Activated CD8-positive, alpha-beta memory T cell treated with anti-CD3 and anti-CD28 coated beads, Interleukin-2, amount 10 ng/mL, durations not matched to agents 7 days and 5 days (primary cell): ENCODE measurements at regions not wholly inside any gene's neighbourhood (a gene's known extent, or its start where the extent isn't known, plus 50 kb on each side); places are given as distances from the start of the nearest gene placed in this dataset.

ENCODE experiments used
- ATAC-seq: fragments of 150-1000 bp; cut with Tn5 transposase; one replicate; pipeline ENCODE4 v1.10.0; 2021; ENCODE audit warnings: moderate library complexity
- CTCF ChIA-PET: fragments of 350-600 bp; sonication (Branson Sonifier 250); formaldehyde crosslinking; loops from one replicate; lab custom pipeline; 2021; ENCODE audit warnings: antibody characterized with exemption; lab: Charles Lee
- DNase-seq: peaks from one replicate; pipeline ENCODE4 v3.0.0-alpha.2; 2020
- H3K27ac Mint-ChIP-seq: one replicate; pipeline ENCODE4 v1.8.0; 2021; ENCODE audit warnings: mild to moderate bottlenecking, mixed read lengths
- H3K27me3 Mint-ChIP-seq: one replicate; pipeline ENCODE4 v1.8.0; 2021; ENCODE audit warnings: mixed read lengths
- H3K36me3 Mint-ChIP-seq: one replicate; pipeline ENCODE4 v1.8.0; 2021; ENCODE audit warnings: mild to moderate bottlenecking, mixed read lengths
- H3K4me1 Mint-ChIP-seq: one replicate; pipeline ENCODE4 v1.8.0; 2021; ENCODE audit warnings: mixed read lengths
- H3K4me3 Mint-ChIP-seq: one replicate; pipeline ENCODE4 v1.8.0; 2021; ENCODE audit warnings: mild to moderate bottlenecking, moderate library complexity, mixed read lengths
- H3K9me3 Mint-ChIP-seq: one replicate; pipeline ENCODE4 v1.8.0; 2022; ENCODE audit warnings: low read depth, mixed read lengths

- ATAC-seq (no peak), DNase-seq (no peak)
- no peak overlapping the region for H3K27ac Mint-ChIP-seq
- no peaks in the 10 kb centered on the region for H3K9me3 Mint-ChIP-seq
- CTCF ChIA-PET: no interaction called here
- no peaks in the 10 kb centered on the region for H3K4me1 Mint-ChIP-seq
- H3K27me3 Mint-ChIP-seq: no peaks in the 10 kb centered on the region
- H3K4me3 Mint-ChIP-seq: no peak overlapping the region
- H3K36me3 Mint-ChIP-seq: no peaks in the 10 kb centered on the region
Observed at GRCh38 chr3:82236257-82236656, 474.8 kb upstream of the GBE1 start.

DNA sequence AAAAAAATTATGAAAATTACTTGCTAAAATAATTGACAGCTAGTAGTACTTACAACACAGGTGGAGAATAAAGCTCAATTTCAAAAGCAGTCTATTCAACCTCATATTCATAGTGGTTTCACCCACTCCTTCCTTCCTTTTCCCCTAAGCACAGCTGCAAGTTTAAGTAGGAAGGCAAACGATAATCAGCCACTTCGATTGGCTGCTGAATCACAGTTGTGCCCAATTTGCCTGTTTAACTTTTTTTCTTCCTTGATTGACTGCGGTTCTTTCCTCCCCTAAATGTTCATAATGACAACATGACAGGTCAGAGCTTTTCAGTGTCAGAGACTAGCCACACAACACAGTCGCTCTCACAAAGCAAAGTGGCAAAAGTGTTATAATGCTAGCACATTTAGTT lies 468.0 kb upstream of the GBE1 start:
- DNase-seq: no peak
- H3K4me3 Mint-ChIP-seq: no peak overlapping the region
- CTCF ChIA-PET: no interaction called here

DNA sequence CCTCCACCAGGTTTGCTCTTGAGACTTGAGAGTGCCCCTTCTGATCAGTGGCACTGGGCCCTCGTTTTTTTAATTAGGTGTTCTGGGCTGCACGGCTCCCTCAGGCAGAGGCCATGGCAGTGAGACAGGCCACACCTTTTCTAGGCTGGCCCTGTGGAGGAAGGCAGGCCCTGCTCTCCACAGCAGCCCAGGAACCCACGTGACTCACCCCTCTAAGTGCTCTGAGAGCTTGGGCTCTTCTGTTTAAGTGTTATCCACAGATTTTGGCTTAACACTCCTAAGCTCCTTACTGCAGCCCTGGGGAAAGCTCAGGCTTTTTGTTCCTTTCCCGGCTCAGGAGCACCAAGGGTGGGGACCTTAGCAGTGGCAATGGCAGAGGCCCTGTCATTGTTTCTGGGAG lies 463.2 kb upstream of the GBE1 start:
- CTCF ChIA-PET: no interaction called here
- no peak overlapping the region for H3K27ac Mint-ChIP-seq
- no peak overlapping the region for H3K4me3 Mint-ChIP-seq
- no peaks in the 10 kb centered on the region for H3K36me3 Mint-ChIP-seq
- DNase-seq (no peak), ATAC-seq (no peak)
- H3K9me3 Mint-ChIP-seq: no peaks in the 10 kb centered on the region
- no peaks in the 10 kb centered on the region for H3K4me1 Mint-ChIP-seq
- H3K27me3 Mint-ChIP-seq: no peaks in the 10 kb centered on the region

More for the DNA sequence above, 468.0 kb upstream of the GBE1 start:
- H3K9me3 Mint-ChIP-seq: no peaks in the 10 kb centered on the region
- H3K36me3 Mint-ChIP-seq: no peaks in the 10 kb centered on the region
- H3K4me1 Mint-ChIP-seq: no peaks in the 10 kb centered on the region
- no peak for ATAC-seq
- no peaks in the 10 kb centered on the region for H3K27me3 Mint-ChIP-seq
- no peak overlapping the region for H3K27ac Mint-ChIP-seq

DNA sequence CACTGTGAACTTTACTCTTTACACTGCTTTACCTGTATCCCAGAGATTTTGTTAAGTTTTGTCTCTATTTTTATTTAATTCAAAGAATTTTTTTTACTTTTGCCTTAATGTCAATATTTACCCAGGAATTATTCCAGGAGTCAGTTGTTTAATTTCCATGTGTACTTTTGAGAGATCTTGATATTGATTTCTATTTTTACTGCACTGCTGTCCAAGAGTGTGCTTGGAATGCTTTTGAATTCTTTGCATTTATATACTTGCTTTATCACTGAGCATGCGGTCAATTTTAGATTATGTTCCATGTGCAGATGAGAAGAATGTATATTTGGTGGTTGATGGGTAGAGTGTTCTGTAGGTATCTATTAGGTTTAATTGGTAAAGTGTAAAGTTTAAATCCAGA lies 461.0 kb upstream of the GBE1 start:
- CTCF ChIA-PET: no interaction called here
- ATAC-seq (no peak), DNase-seq (no peak)
- Mint-ChIP-seq H3K27ac (no peak overlapping the region), H3K4me1 (no peaks in the 10 kb centered on the region), H3K36me3 (no peaks in the 10 kb centered on the region), H3K4me3 (no peak overlapping the region), H3K27me3 (no peaks in the 10 kb centered on the region), H3K9me3 (no peaks in the 10 kb centered on the region)

DNA sequence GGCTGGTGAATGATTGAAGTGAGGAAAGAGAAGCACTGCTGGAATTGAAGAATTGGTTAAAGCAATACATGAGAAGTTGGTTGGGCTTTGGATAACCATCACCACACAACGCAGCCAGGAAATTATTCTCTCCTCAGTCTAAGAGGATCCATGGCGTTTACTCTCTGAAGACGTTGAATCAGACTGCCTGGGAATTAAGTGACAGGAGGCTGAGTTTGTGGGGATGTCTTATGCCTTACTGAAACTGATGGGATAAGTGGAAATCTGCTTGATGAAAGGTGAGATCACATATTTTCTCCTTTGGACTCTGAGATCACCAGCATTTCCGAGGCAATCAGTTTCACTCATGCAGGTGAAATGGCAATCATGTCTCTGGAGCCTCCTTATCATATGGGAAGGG lies 456.1 kb upstream of the GBE1 start:
- Mint-ChIP-seq H3K4me3 (no peak overlapping the region), H3K4me1 (no peaks in the 10 kb centered on the region), H3K9me3 (no peaks in the 10 kb centered on the region), H3K27me3 (no peaks in the 10 kb centered on the region), H3K27ac (no peak overlapping the region), H3K36me3 (no peaks in the 10 kb centered on the region)
- DNase-seq (no peak), ATAC-seq (no peak)
- CTCF ChIA-PET: no interaction called here

DNA sequence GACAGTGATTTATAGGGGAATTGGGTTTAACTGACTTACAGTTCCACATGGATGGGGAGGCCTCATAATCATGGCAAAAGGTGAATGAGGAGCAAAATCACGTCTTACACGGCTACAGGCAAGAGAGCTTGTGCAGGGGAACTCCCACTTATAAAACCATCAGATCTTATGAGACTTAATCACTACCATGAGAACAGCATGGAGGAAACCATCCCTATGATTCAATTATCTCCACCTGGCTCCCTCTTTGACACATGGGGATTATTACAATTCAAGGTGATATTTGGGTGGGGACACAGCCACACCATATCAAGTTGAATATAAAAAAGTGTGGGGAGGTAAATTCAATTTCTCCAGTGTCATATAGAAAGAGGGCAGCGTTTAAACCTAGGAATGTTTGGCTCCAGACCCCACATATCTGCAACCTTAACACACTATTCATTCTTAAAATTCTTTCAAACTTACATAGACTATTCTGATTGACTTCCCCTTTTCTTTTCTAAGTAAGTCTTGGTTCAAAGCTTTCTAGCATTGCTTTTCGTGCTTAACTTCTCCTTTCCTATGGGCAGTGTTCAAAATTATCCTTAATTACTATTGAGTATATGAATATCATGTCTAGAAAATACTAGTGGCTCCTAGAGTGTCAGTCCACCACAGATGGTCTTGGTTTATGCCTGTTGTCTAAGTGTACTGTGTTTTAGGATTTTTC lies 446.7 kb upstream of the GBE1 start:
- no peaks in the 10 kb centered on the region for H3K27me3 Mint-ChIP-seq
- CTCF ChIA-PET: no interaction called here
- ATAC-seq (no peak), DNase-seq (no peak)
- H3K4me3 Mint-ChIP-seq: no peak overlapping the region
- no peak overlapping the region for H3K27ac Mint-ChIP-seq
- no peaks in the 10 kb centered on the region for H3K9me3 Mint-ChIP-seq
- H3K36me3 Mint-ChIP-seq: no peaks in the 10 kb centered on the region
- H3K4me1 Mint-ChIP-seq: no peaks in the 10 kb centered on the region

DNA sequence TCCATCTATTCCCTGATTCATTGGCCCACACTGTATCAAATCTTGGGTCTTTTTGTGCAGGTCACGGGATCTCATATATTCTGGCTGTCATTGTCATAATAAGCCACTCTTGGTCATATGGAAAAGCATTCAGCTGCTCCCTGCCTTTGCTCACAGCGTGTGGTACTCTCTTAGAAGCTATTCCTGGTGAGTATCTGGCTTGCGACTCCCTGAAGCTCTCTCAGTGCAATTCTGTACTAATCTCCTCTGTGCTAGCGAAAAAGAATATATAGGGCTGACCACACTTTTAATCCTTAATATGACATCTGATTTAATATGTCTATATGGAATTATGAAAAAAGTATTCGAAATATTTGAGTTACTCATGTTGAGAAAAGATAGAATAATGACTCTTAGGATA lies 440.8 kb upstream of the GBE1 start:
- no peaks in the 10 kb centered on the region for H3K4me1 Mint-ChIP-seq
- ATAC-seq (no peak), DNase-seq (no peak)
- H3K4me3 Mint-ChIP-seq: no peak overlapping the region
- no peaks in the 10 kb centered on the region for H3K27me3 Mint-ChIP-seq
- H3K36me3 Mint-ChIP-seq: no peaks in the 10 kb centered on the region
- H3K9me3 Mint-ChIP-seq: no peaks in the 10 kb centered on the region
- CTCF ChIA-PET: no interaction called here
- H3K27ac Mint-ChIP-seq: no peak overlapping the region

DNA sequence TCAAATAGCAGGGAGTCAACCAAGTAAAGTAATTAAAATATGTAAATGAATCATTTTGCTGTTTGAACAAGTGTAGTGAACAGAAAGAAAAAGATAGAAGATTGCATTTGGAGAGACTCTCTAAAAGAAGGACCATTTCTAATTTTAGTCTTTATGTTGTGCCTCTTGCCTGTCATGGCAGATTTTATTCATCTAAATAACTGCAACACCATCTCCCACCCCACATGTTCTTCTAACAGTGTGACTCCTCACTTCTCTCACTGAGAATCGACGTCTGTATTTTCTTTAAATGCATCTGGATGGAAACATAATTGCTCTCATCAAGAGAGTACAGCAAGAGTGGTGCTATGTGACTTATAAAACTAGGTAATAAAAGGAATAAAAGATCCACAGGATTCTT lies 439.9 kb upstream of the GBE1 start:
- Mint-ChIP-seq H3K27ac (no peak overlapping the region), H3K36me3 (no peaks in the 10 kb centered on the region), H3K9me3 (peaks cover 1% of the 10 kb centered on the region), H3K4me1 (no peaks in the 10 kb centered on the region), H3K27me3 (no peaks in the 10 kb centered on the region), H3K4me3 (no peak overlapping the region)
- DNase-seq (no peak), ATAC-seq (no peak)
- CTCF ChIA-PET: no interaction called here

- Mint-ChIP-seq H3K27me3 (no peaks in the 10 kb centered on the region), H3K4me3 (no peak overlapping the region), H3K27ac (no peak overlapping the region), H3K36me3 (no peaks in the 10 kb centered on the region), H3K9me3 (peaks cover 3% of the 10 kb centered on the region), H3K4me1 (no peaks in the 10 kb centered on the region)
- CTCF ChIA-PET: no interaction called here
- no peak for DNase-seq
- no peak for ATAC-seq
Observed at GRCh38 chr3:82198009-82198408, 436.6 kb upstream of the GBE1 start.

GRCh38 chr3:82196645-82197044 lies 435.2 kb upstream of the GBE1 start:
- Mint-ChIP-seq H3K4me1 (no peaks in the 10 kb centered on the region), H3K4me3 (no peak overlapping the region), H3K27me3 (no peaks in the 10 kb centered on the region), H3K36me3 (no peaks in the 10 kb centered on the region), H3K27ac (no peak overlapping the region), H3K9me3 (peaks cover 5% of the 10 kb centered on the region)
- ATAC-seq (no peak), DNase-seq (no peak)
- CTCF ChIA-PET: no interaction called here

DNA sequence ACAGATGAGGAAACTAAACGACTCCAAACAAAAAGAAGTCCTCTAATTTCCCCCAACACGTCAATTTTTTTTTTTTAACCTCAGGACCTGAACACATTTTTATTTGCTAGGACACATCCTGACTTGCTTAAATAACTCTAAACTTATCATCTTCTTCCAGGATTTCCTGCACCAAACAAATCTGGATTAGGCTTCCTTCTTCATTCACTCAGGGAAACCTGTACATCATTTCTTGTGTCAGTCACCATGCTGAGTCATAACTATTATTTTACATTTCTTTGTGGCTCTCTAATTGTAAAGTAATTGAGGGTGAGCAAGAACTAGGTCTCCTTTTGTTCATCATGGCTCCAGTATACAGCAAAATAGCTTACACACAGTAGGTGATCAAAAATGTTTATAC lies 433.4 kb upstream of the GBE1 start:
- Mint-ChIP-seq H3K27ac (no peak overlapping the region), H3K4me3 (no peak overlapping the region), H3K27me3 (no peaks in the 10 kb centered on the region), H3K9me3 (peaks cover 5% of the 10 kb centered on the region), H3K4me1 (no peaks in the 10 kb centered on the region), H3K36me3 (no peaks in the 10 kb centered on the region)
- ATAC-seq: no peak
- CTCF ChIA-PET: no interaction called here
- no peak for DNase-seq

DNA sequence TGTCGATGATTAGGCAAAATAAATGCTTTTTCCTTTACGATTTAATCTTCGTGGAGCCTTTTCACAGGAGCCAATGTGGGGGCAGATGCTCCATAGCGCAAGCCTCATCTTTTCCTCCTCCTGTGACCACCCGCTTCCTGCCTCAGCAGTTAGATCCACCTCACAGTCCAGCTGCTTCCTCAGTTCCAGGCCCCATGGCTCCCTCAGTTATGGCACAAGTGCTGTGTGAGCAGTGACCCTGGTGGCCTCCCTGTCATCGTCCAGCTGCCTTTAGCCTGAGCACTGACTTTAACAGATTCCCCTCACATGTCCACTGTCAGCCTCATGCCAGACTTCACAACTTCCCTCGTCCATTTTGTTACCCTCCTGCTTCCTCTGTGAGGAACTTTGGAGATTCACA lies 424.6 kb upstream of the GBE1 start:
- H3K4me3 Mint-ChIP-seq: no peak overlapping the region
- CTCF ChIA-PET: no interaction called here

DNA sequence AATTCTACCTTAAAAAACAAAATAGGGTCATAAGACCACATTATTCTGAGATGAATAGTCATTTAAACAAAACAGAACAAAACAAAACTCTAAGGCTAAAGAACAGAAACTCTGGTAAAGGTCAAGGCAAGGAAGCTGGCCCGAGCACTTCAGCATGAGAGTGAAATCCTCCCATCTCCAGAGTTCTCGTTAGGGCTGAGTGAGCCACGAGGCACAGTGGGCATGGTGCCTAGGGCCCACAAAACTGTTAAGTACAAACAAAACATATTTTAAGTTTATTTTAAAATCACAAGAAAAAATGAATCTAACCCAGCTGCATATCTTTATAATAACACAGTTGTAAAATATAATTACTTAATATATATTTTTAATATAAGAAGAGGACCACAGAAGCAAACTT lies 417.8 kb upstream of the GBE1 start:
- DNase-seq (no peak), ATAC-seq (no peak)
- Mint-ChIP-seq H3K27me3 (no peaks in the 10 kb centered on the region), H3K4me3 (no peak overlapping the region), H3K4me1 (no peaks in the 10 kb centered on the region), H3K9me3 (no peaks in the 10 kb centered on the region), H3K36me3 (no peaks in the 10 kb centered on the region), H3K27ac (no peak overlapping the region)
- CTCF ChIA-PET: no interaction called here

More for the DNA sequence above, 424.6 kb upstream of the GBE1 start:
- DNase-seq (no peak), ATAC-seq (no peak)
- no peaks in the 10 kb centered on the region for H3K9me3 Mint-ChIP-seq
- no peak overlapping the region for H3K27ac Mint-ChIP-seq
- H3K4me1 Mint-ChIP-seq: no peaks in the 10 kb centered on the region
- H3K36me3 Mint-ChIP-seq: no peaks in the 10 kb centered on the region
- no peaks in the 10 kb centered on the region for H3K27me3 Mint-ChIP-seq

DNA sequence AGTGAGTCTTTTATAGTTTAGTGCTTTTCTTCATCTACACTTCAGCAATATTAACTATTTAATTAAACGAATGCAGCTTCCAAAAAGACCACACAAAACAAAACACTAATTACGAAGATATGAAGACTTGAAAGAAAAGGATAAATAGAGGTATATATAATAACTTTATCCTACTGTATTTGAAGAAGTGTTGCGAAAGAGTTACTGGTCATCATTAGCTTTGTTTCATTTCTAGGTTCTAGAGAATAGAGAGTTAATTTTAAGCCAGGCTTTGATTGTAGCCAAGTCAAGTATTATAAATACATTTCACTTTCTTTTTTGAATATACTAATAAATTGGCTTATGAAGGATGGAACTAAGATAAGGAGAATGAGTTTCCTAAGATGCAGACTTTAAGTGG lies 416.8 kb upstream of the GBE1 start:
- DNase-seq: no peak
- H3K27ac Mint-ChIP-seq: no peak overlapping the region
- no peaks in the 10 kb centered on the region for H3K27me3 Mint-ChIP-seq
- CTCF ChIA-PET: no interaction called here
- no peaks in the 10 kb centered on the region for H3K4me1 Mint-ChIP-seq
- H3K4me3 Mint-ChIP-seq: no peak overlapping the region
- no peaks in the 10 kb centered on the region for H3K9me3 Mint-ChIP-seq
- H3K36me3 Mint-ChIP-seq: no peaks in the 10 kb centered on the region
- ATAC-seq: no peak

- CTCF ChIA-PET: no interaction called here
- Mint-ChIP-seq H3K27me3 (no peaks in the 10 kb centered on the region), H3K36me3 (no peaks in the 10 kb centered on the region), H3K9me3 (no peaks in the 10 kb centered on the region), H3K4me3 (no peak overlapping the region), H3K4me1 (no peaks in the 10 kb centered on the region), H3K27ac (no peak overlapping the region)
- ATAC-seq: no peak
- no peak for DNase-seq
Observed at GRCh38 chr3:82177774-82178173, 416.3 kb upstream of the GBE1 start.
